Head of caudate nucleus (tissue), 42 donors: ENCODE measurements at regions not wholly inside any gene's neighbourhood (a gene's known extent, or its start where the extent isn't known, plus 50 kb on each side); places are given as distances from the start of the nearest gene placed in this dataset.
"Not testable (repeated sequence)": the region's sequence is repeated elsewhere in the genome, so short reads cannot be mapped to it uniquely, and the experiment has no call there.

Experiments
- DNase-seq, 42 donors: peaks; one replicate each; pipeline versions ENCODE4 v3.0.0 to v3.0.0-alpha.2; 2020 to 2021; ENCODE audit warnings: mixed read lengths in 7 of 42
- intact Hi-C: fragments of 100-400 bp; cut with DNase I; formaldehyde crosslinking; loops from one replicate; pipeline ENCODE4 v1.15.0; 2022

DNA sequence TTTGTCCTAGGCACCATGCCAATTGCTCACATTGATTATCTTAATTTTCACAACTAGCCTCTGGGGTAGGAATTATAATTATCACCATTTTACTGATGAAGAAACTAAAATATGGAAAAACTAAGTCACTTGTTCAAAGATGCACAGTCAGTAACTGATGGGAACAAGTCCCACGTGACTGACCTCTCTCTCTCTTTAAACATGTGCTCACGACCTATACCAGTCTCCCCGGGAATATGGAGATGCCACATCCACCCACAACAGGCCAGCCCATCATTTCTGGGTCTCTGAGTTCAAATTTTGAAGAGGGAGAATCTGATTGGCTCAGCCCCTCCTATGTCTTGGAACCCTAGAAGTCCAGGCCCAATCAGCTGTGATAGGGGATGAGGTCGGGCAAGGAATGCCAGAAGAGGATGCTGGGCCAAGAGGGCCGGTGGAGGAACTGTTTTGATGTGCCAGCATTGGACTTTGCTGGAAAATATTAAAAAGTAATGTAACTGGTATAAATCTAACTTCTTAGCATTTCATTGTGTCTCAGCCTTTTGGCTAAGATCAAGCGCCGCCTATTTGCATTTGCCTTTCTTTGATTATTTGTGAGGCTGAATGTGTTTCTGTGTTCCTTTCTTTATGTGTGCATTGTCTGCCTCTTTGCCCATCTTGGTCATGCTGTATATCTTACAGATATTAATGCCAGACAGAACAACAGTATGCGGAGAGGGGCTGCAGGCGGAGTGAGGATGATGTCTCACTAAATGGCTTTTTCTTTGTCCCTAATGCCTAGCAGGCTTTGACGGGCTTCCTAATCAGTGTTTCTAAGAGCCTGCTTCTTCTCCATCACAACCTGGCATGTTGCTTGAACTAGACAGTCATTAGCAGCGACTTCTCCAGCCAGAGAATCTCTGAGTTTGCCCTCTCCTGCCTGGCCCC lies 126.6 kb downstream of the VEGFA start:
- intact Hi-C loops, result no loop called here
- DNase-seq, result no peak

DNA sequence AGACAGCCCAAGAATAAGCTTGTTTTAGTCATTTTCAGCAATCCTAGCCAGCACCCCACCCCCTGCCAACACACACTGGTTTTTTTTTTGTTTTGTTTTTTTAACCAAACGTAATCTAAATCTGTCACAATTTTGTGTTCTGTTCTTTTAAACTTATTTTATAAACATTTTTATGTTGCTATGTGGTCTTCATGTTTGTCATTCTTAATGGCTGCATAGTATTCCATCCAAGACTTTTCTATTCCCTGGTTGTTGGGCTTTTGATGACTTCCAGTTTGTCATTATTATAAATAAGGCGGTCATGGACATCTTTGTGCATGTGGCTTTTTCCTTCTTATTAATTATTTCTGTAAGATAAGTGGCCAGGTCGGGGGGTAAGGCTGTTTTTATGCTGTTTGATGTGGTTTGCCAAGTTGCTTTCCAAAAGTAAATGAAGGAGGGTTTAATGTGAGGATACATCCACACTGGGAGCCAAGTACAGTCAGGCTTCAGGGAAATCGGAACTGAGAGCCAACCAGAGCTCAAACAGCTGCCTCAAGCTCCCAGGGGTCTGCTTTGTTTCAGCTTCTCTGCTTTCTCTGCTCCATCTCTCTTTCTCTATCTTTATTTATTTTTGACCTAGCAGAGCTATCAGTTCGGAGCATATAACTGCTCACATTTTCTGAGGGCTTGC lies 125.8 kb downstream of the VEGFA start:
- intact Hi-C loops, result no loop called here
- no peak for DNase-seq

DNA sequence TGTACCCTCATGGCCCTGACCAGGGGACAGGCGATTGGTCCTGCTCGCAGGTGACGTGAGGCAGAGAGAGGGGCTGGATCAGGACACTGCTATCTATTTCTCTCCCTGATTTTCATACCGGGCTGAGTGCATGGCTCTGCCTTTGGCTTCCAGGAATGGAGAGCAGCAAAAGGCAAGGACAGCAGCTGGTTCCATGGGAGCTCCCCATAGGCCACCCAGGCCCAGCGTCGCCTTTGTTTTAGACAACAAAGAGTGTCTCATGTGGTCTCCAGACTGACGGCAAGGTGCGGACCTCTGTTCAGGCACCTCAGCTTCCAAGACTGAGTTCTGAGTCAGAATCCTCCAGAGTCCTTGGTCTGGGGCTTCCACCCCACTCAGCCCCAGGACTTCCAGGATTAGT lies 123.1 kb downstream of the VEGFA start:
- no peak for DNase-seq
- intact Hi-C loops, result no loop called here

DNA sequence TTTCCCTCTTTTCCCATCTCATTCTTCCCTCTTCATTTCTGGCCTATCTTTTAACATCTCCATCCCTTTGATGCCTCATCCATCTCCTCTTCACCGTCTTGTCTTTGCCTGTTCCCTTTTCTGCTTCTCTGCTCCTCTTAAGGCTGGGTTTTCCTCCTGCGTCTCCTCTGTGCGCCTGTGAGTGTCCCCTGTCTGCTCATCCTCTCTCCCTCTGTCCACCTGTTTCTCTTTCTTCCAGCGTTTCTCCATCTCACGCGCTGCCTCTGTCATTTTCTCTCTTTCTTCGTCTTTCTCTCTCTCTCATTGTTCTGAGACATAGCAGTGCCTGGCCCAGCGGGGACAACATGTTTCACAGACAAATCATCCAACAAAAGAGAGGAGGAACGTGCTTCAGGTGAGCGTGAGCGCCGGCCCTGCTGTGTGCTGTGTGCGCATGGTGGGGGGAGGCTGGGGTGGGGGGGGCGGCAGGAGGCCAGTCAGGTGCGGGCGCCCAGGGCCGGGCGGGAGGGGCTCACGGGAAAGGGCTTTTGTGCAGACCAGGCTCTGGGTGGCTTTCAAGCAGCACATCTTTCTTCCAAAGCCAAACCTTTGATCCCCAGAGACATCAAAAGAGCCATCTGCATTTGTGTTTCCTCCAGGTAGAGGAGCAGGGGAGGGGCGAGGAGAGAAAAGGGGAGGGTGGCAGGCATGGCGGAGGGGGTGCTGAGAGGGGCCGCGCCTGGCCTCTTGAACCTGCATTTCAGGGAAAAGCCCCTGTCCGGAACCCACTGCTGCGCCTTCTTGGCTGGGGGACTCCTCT lies 121.3 kb downstream of the VEGFA start:
- intact Hi-C loops, result no loop called here
- no peak for DNase-seq

DNA sequence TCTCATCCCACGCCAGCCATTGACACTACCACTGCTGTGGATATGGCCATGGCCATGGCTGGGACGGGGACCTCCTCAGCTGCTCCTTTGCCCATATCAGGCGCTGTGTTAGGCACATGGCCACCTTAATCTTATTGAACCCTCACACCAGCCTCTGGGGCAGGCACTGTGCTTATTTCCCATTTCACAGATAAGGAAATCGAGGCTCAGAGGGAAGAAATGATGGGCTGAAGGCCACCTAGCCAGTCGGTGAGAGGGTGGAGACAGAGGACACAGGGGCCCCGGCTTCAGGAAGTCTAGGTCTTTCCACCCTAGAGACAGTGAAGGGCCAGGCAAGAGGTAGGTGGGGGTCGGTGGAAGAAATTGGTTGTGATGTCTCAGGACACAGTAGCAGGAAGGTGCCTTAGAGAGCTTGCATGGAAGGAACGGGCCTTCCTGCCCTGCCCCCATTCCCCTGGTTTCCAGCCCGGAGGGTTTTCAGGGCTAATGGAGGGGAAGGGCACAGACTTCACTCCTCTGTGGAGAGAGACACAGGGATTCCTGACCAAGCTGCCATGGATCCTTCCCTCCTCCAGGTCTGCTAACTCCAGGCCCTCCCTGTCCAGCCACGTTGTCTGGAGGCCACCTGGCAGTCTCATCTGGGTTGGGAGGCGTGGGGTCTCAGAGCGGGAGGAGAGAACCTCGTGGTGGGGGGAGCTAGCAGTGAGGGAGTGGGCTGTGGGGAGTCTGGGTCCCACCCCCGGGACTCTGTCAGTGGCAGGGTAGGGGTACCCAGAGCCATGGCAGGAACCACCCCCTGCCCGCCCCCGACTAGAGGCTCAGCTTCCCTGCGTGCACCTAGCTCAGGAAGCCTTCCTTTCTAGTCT lies 120.4 kb downstream of the VEGFA start:
- intact Hi-C loops, result no loop called here
- DNase-seq, result no peak

DNA sequence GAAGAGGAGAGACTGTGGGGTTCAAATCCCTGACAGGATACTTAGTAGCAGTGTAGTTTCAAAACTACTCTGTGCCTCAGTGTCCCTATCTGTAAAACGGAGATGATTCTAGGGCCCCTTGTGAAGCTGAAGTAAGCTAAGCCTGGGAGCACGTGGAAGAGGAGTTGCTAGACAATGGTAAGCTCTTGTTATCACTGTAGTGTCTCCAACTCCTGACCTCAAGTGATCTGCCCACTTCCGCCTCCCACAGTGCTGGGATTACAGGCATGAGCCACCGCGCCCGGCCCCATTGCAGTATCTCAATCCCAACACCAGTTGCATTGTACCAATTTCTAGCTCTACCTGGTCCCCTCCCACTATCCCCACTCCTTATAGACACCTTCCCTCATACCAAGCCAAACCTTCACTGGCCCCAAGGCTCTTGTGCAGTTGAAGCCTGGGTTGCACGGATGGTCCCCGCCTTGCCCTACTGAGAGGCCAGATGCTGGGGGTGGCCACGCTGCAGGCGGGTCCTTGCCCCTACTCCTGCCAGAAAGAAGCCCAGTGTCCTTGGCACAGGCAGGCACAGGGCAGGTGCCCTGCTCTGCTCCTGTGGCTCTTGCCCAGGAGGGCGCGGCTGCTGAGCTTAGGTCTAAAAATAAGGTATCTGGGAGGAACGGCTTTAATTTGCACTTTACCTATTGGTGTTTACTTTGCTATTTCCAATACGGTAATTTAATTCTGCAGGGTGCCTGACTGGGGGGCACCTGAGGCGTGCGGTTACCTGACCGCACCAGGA lies 118.1 kb downstream of the VEGFA start:
- DNase-seq, result no peak
- intact Hi-C loops, result no loop called here

DNA sequence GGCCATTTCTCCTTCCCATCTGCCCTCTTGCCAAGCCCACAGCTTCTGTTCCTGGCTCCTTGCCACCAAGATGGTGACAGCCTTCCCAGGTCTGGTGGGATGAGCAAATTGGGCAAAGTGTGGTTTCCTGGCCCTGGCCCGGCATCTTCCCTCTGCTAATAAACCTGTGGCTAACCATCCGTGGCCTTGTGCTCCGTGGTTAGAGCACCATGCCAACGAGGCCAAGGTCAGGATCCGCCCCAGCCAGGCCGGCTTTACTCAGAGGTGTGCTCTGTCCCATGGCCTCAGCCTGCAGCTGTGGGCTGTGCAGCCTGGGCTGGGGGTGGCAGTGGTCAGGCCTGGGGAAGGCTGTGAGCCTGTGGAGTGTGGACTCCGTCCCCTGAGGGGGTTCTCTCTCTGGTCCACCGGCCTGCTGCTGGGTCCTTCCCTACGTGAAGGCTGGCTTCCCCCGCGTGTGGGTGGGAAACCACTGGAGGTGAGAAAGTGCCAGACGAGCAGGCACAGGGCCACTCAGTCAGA lies 117.4 kb downstream of the VEGFA start:
- DNase-seq, result no peak
- intact Hi-C loops, result no loop called here

DNA sequence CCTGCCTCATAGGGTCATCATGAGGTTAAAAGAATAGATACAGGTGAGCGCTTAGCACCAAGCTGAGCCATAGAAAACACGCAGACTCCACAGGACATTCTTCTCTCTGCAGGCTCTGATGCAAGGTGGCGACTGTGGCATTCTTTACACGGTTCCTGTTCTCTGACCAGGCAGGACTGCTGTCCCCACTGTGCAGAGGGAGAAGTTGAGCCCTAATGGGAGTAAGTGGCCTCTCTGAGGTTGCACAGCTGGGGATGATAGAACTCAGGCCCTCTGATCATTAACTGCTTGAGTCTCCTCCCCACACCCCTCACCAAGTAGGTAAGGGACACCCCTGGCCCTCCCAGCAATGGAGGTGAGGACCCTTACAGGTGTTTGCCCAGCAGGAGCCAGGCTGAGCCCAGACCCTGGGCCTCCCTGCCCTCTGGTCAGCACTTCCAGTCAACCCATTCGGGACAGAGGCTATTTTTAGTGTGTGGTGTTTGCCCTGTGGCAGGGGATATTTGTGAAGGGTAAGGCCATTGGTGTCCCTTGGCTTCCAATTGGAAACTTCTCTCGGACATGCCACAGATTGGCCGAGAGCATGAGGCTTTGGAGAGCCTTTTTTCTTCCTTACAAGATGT lies 116.8 kb downstream of the VEGFA start:
- intact Hi-C loops, result no loop called here
- DNase-seq, result no peak

DNA sequence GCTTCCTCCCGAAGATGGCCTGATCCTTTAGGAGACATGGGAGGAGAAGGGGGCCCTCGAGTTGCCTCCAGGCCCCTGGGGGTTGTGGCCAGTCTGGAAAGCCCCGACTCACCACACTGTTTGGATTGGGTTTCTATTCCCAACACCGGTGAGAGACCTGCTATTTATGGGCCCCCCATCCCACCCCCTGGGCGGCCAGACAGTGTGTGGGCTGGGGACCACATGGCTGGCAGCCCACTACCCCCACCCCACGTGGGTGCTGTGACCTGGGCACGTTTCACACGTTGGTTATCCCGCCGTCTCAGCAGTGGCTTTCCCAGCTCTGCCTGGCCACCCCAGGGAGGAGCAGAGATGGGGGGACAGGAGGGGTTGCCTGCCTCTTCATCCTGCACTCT lies 116.1 kb downstream of the VEGFA start:
- DNase-seq, result no peak
- intact Hi-C loops, result no loop called here

DNA sequence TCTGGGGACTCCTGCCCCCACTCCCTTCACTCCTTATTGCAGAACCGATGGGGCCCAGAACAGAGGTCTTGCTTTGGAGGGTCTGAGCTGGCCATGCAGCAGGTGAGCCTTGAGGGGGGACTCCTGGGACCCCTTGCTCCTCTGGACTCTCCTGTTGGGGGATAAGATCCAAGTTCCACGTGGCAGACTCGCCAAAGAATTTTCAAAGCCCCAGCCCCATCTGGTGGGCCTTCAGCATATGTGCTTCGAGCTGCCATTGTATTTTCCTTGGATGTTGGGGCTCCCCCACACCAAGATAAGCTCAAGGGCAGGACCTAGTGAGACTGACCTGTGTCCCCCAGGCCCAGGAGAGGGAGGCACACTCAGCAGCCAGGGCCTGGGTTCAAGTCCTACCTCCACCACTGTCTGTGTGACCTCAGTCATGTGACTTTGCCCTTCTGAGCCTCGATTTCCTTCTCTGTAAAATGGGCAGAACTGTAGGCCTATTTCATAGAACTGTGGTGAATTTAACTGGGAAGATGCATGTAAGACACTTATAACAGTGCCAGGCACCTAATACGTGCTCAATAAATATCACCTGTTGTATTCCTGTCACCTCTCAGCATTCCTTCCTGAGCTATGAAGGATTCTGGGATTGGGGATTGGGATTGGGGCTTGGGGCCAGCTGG lies 115.5 kb downstream of the VEGFA start:
- intact Hi-C loops, result no loop called here

DNA sequence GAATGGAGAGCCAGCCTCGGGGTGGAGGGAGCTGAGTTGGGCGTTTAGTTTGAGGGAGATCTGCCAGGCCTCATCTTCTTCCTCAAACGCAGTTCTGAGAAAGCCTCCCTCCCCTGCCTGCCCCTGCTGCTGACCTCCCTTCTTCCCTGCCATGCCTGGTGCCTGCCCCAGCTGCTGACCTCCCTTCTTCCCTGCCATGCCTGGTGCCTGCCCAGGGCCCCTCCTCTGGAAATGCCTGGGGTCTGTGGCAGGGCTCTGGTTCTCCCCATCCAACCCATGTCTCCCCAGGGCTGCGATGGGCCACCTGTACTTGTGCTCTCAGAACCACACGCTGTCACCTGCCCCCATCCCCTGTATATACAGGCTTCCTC lies 114.6 kb downstream of the VEGFA start:
- peak in 3 of 42 donors; percentile 15 to 40 (median 18) for DNase-seq
- intact Hi-C loops, result no loop called here

More for the DNA sequence above, 115.5 kb downstream of the VEGFA start:
- no peak for DNase-seq

DNA sequence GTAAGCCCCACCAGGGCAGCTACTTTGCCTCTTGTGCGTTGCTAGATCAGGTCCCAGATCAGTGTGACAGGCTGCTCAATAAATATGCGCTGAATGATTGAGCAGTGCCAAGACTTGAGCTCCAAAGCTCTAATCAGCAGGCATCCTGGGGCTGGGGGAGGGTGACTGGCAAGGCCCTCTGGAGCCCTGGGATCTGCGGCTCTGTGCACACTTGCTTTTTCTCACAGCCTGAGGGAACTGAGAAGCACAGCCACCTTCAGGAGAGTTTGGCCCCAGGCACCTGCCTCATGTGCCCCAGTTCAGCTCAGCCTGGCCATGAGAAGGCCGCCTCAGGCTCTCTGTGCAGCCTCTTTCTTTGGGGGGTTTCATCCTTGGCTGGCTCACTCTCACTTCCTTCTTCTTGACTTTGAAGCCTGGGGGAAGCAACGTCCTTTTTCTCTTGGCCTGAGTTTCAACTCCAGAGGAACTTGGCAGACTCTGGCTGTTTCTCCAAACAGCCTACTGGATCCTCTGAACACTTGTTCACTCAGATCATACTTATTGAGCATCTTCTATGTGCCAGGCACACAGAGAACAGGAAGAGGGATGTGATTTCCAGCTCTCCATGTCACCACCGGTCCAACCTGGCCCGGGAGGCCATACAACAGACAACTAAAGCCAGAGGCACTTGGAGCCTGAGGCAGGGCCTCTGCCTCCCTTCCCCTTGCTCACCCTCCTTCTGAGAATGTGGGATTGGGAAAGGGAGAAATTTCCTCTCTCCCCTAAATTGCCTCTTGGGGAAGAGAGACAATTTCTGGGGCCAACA lies 114.0 kb downstream of the VEGFA start:
- DNase-seq, result peak in 5 of 42 donors; percentile 7 to 39 (median 19)
- intact Hi-C loops, result no loop called here

DNA sequence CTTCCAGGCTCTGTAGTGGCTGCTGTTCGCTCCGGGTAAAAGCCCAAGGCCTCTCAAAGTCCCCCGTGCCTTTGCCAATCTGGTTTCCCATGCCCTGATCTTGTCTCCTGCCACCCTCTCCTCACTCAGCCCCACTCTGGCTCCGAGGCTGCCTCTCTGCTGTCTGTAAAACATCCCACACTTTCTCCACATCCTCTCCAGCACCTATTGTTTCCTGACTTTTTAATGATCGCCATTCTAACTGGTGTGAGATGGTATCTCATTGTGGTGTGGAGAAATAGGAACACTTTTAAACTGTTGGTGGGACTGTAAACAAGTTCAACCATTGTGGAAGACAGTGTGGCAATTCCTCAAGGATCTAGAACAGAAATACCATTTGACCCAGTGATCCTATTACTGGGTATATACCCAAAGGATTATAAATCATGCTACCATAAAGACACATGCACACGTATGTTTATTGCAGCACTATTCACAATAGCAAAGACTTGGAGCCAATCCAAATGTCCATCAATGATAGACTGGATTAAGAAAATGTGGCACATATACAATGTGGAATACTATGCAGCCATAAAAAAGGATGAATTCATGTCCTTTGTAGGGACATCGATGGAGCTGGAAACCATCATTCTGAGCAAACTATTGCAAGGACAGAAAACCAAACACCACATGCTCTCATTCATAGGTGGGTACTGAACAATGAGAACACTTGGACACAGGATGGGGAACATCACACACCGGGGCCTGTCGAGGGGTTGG lies 112.9 kb downstream of the VEGFA start:
- intact Hi-C loops, DNase-seq: not testable (repeated sequence)

DNA sequence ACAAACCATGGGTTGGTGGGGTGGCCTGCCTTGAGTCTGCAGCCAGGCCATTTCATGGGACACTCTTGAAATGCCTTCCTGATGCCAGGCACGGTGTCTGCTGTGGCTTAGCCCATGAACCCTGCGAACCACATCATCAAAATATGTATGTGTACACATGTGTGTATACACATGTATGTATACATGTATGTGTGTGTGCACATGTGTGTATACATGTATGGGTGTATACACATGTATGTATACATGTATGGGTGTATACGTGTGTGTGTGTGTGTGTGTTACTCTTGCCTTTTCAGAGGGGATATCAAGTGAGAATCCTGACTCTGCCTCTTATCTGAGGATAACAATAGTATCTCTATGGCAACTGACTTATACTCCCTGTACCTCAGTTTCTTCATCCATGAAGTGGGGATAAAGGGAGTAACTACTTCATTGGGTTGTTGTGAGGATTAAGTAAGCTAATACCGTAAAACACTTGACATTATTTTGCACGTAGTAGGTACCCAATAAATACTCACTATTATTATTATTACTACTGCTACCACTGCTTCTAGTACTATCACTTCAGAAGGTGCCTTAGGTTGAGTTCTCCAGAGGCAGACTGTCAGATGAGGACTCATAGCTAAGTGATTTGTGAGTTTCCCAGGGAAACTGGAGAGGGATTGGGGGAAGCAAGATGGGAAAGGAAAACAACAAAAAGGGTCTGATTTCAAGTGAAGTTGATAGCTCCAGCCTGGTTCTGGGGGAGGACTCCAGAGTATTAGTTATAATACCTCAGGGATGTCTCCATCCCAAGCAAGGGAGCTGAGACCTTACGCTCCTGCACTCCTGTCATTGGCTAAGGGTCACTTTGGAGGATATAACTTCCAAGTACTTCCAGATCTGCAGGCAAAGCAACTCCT lies 110.5 kb downstream of the VEGFA start:
- intact Hi-C loops, result no loop called here
- no peak for DNase-seq
